Ramos (cell line): ENCODE measurements at regions not wholly inside any gene's neighbourhood (a gene's known extent, or its start where the extent isn't known, plus 50 kb on each side); places are given as distances from the start of the nearest gene placed in this dataset.

Source experiments
- in situ Hi-C: fragments of 300-500 bp; cut with MboI; formaldehyde crosslinking; loops from one replicate; pipeline ENCODE4 v1.14.3; 2022; ENCODE audit warnings: low sequenced_read_pairs; ENCODE audit not compliant: unreplicated experiment

- in situ Hi-C loops, result no loop called here
Measured at GRCh38 chr18:44582456-44582855, 98.2 kb upstream of the SETBP1 start.

- in situ Hi-C loops, result no loop called here
Measured at GRCh38 chr18:44584900-44585299, 95.8 kb upstream of the SETBP1 start.

DNA sequence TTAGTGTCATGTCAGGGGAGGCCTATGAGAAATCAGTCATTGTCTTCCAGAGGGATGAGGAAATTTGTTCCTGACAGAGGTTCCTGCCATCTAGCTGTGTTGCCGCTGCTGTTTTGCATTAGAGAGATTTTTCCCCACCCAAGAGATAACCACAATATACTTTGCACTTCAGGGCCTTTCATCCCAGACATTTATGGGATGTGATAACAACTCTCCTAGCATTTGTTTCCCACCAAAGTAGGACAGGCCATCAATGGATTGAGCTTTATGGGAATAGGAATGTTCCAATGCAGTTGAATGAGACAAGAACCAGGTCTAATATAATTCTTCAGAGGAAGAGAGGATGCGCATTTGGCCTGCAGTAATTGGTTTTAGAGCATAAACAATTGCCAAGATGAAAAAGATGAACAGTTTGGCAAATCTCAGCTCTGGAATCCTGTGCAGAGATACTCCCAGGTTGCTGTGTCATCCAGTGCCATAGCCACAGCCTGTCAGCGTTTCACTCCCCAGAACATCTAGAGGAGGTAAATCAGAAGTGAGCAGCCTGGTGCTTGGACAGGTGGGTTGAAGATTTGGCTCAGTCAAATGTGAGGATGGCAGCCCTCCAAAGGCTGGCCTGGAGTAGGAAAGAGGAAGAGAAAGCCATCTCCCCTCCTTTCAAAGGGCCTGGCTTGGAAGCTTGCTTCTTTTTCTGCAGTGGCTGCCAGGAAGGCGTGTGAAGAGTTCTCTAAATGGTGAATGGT lies 93.7 kb upstream of the SETBP1 start:
- in situ Hi-C loops, result no loop called here

DNA sequence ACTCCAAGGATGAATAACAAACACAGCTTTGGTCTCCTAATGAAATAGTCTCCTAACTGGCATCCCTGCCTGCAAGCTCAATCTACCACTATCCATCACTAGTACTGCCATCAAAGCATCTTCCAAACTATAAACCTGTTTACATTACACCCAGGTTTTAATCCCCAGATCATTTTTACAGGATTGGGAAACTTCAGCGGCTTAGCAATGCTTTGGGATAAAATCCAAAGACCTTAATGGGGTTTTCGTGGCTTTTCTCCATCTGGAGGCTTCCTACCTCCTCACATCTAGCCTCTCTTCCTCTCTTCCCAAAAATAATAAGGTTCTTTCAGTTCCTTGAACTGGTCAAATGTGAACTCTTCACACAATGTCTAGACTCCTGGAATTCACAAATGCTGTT lies 92.2 kb upstream of the SETBP1 start:
- in situ Hi-C loops, result no loop called here

- in situ Hi-C loops, result no loop called here
Measured at GRCh38 chr18:44589693-44590355, 90.9 kb upstream of the SETBP1 start.

- in situ Hi-C loops, result no loop called here
Measured at GRCh38 chr18:44590956-44591670, 89.6 kb upstream of the SETBP1 start.

DNA sequence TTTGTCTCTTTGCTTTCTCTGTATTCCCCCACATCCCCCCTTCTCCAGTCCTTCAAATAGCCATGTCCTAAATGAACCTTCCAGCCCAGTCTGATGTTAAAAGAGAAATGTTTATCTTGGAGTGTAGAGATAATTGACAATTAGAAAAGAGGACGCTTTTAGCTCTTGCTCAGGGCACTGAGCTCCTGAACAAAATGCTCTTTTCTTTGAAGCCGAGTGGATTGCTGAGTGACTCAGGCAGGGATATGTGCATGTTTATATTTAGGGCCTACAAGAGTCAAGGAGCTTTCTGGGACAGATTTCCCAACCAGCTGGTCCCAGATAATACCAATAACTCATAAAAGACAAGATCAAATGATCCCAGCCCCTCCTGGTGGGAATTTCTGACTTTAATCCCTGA lies 88.0 kb upstream of the SETBP1 start:
- in situ Hi-C loops, result no loop called here

GRCh38 chr18:44594799-44595467 lies 85.8 kb upstream of the SETBP1 start:
- in situ Hi-C loops, result no loop called here

- in situ Hi-C loops, result no loop called here
Measured at GRCh38 chr18:44597797-44598196, 82.9 kb upstream of the SETBP1 start.

GRCh38 chr18:44598514-44598913 lies 82.2 kb upstream of the SETBP1 start:
- in situ Hi-C loops, result no loop called here

DNA sequence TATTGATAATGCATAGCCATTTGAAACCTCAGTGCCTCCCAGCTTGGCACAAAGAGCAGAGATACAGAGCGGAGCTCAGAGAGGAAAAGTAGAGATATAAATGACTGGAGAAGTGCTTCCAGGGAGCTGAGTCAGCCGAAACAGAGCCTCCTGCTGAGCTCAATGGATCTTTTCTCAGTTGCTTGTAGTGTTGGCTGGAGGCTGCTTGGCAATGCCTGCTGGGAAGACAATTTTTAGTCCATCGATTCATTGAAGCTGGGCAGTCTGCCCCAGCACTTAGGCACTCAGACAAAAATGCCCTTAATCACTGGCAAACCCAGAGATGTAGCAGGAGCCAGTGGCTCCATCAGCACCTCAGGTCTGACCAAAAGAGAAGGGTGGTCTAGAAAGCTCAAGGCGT lies 81.3 kb upstream of the SETBP1 start:
- in situ Hi-C loops, result no loop called here

GRCh38 chr18:44601447-44601846 lies 79.2 kb upstream of the SETBP1 start:
- in situ Hi-C loops, result no loop called here

DNA sequence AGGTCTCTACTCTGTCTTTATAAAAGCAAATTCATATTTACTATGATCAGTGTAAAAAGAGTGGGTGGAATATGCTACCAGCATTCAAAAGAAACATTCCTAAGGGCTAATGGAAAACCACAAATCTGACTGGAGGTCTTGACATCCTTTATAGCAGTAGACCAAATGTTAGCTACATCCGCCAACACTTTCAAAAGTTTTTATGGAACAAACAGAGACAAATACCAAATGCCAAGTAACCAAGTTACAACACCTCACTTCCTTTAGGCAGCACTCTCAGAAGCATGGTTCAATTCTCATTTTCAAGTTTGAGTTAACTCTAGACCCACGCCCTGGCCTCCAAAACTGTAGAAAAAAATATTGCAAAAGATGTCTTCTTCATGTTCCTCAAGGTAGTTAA lies 78.3 kb upstream of the SETBP1 start:
- in situ Hi-C loops, result no loop called here

GRCh38 chr18:44602845-44603244 lies 77.8 kb upstream of the SETBP1 start:
- in situ Hi-C loops, result no loop called here

DNA sequence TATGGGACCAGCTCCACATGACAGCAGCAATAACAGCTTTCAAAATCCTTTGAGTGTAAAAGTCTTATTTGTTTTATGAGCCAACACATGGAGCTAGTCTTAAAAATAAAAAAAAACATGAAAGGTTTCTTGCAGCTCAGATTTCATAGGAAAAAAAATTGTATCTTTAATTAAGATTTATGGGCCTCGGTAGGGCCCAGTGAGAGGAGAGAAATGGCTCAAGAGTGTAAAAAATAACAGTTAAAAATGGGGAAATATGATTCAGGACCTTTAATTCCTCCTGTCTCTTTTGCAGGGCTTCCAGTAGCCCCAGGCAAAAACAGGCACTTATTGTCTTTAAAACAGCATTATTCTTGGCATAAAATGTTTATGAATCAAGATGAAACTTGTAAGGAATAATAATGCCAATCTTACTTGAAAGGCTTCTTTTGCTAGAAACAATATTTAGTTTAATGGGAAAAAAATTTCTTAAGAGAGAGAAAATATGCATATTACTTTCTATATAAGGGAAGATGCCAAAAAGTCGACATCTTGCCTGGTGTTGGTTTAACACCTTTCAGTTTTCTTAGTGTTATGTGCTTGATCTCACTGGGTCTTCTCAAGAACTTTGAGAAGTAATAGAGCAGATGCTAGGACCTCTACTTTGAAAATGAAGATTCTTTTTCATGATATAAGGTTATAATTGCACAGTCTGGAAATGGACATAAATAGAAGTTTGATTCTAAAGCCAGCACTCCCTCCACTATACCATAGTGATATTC lies 71.3 kb upstream of the SETBP1 start:
- in situ Hi-C loops, result no loop called here

DNA sequence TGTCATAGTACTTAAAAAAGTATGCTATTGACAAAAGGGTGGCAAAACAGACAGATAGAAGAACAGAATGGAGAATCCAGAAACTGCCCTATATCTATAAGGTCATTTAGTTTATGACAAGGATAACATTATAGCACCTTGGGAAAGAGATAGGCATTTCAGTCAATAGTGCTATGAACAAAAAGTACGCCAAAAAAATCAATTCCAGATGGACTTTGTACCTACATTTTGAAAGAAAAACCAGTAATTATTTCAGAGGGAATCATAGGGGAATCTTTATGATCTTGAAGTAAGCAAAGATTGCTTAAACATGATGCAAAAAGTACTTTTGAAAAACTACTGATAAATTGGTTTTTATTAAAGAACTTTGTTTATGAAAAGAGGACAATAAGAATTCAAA lies 59.9 kb upstream of the SETBP1 start:
- in situ Hi-C loops, result no loop called here

DNA sequence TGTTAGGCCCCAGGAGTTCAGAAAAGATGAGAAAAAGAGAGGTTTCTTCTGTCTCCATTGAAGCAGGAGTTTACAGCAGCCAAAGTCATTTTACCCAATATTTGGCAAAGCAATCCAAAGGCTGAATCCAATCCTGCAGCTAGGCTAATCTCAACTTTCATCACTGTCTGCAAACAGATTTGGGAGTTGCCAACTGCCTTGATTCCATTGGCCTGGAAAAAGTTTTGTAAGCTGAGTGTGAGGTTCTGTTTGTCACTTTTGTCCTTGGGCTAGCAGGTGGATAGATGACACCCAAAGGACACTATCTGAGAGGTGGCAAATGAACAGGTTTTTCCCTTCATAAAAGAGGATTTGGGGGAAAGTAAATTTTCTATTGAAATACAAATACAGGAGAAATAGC lies 56.6 kb upstream of the SETBP1 start:
- in situ Hi-C loops, result no loop called here

GRCh38 chr18:44625386-44625785 lies 55.3 kb upstream of the SETBP1 start:
- in situ Hi-C loops, result no loop called here

DNA sequence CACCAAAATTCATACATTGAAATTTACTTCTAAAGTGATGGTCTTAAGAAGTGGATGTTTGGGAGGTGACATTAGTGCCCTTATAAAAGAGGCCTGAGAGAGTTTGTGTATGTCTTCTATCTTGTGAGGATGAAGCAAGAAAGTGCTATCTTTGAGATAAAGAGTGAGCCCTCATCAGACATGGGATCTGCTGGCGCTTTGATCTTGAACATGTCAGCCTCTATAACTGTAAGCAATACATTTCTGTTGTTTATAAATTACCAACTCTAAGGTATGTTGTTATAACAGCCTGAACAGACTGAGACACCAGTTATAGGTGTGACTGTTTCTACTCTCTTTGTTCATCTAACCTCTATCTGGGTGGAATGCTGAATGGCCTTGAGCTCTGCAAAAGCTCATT lies 54.5 kb upstream of the SETBP1 start:
- in situ Hi-C loops, result no loop called here

DNA sequence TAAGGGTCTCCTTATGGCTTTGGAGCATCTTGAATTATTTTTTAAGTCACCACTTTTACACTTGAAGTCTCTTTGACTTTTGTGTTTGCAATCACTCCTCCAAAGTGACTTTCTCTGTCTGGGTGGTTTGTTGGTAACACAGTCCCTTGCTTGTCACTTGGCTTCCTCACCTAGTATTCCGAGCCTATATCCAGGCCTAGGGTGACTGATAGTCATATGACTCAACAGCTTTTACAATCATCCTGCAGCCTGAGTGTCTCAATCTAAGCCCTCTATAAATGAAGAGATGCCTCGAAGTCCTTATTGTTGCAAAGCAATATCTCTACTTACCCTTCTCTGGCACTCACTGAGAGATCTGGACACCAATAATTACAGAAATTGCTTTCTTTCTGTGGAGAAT lies 53.9 kb upstream of the SETBP1 start:
- in situ Hi-C loops, result no loop called here
